ENCODE measurements at regions not wholly inside any gene's neighbourhood (a gene's known extent, or its start where the extent isn't known, plus 50 kb on each side); places are given as distances from the start of the nearest gene placed in this dataset.

GRCh38 chr2:15703365-15703869, 111.7 kb downstream of the DDX1 start:
- TF ChIP-seq POLR2A (IDR thresholded peaks at IDR 0.05), result no peak
- TF ChIP-seq, protein P1, sequence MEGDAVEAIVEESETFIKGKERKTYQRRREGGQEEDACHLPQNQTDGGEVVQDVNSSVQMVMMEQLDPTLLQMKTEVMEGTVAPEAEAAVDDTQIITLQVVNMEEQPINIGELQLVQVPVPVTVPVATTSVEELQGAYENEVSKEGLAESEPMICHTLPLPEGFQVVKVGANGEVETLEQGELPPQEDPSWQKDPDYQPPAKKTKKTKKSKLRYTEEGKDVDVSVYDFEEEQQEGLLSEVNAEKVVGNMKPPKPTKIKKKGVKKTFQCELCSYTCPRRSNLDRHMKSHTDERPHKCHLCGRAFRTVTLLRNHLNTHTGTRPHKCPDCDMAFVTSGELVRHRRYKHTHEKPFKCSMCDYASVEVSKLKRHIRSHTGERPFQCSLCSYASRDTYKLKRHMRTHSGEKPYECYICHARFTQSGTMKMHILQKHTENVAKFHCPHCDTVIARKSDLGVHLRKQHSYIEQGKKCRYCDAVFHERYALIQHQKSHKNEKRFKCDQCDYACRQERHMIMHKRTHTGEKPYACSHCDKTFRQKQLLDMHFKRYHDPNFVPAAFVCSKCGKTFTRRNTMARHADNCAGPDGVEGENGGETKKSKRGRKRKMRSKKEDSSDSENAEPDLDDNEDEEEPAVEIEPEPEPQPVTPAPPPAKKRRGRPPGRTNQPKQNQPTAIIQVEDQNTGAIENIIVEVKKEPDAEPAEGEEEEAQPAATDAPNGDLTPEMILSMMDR (IDR thresholded peaks at IDR 0.05), result no peak

Measured in right lobe of liver (tissue), 4 donors.